HG02943 (cell line): ENCODE measurements at regions not wholly inside any gene's neighbourhood (a gene's known extent, or its start where the extent isn't known, plus 50 kb on each side); places are given as distances from the start of the nearest gene placed in this dataset.

Experiments
- ATAC-seq: cut with Tn5 transposase; IDR thresholded peaks from one replicate; pipeline ENCODE4 v1.9.1; 2021; ENCODE audit warnings: mild to moderate bottlenecking, low read depth, moderate library complexity; ENCODE audit not compliant: unreplicated experiment

- no peak for ATAC-seq
Observed at GRCh38 chr2:144592500-144593256, 72.8 kb upstream of the ZEB2 start.

- no peak for ATAC-seq
Observed at GRCh38 chr2:144587306-144587705, 67.4 kb upstream of the ZEB2 start.

- ATAC-seq, result no peak
Observed at GRCh38 chr2:144586476-144586875, 66.6 kb upstream of the ZEB2 start.

- ATAC-seq, result no peak
Observed at GRCh38 chr2:144583741-144584453, 64.0 kb upstream of the ZEB2 start.

- no peak for ATAC-seq
Observed at GRCh38 chr2:144583381-144583729, 63.4 kb upstream of the ZEB2 start.

- ATAC-seq, result no peak
Observed at GRCh38 chr2:144582651-144583380, 62.9 kb upstream of the ZEB2 start.

- ATAC-seq, result no peak
Observed at GRCh38 chr2:144580521-144581161, 60.7 kb upstream of the ZEB2 start.

- ATAC-seq, result no peak
Observed at GRCh38 chr2:144579556-144579955, 59.6 kb upstream of the ZEB2 start.

GRCh38 chr2:144578099-144578498, 58.2 kb upstream of the ZEB2 start:
- no peak for ATAC-seq

GRCh38 chr2:144572977-144573376, 53.1 kb upstream of the ZEB2 start:
- no peak for ATAC-seq

GRCh38 chr2:144571770-144572169, 51.9 kb upstream of the ZEB2 start:
- no peak for ATAC-seq

- ATAC-seq, result no peak
Observed at GRCh38 chr2:144570566-144570965, 50.6 kb upstream of the ZEB2 start.
